ENCODE measurements at regions not wholly inside any gene's neighbourhood (a gene's known extent, or its start where the extent isn't known, plus 50 kb on each side); places are given as distances from the start of the nearest gene placed in this dataset.

DNA sequence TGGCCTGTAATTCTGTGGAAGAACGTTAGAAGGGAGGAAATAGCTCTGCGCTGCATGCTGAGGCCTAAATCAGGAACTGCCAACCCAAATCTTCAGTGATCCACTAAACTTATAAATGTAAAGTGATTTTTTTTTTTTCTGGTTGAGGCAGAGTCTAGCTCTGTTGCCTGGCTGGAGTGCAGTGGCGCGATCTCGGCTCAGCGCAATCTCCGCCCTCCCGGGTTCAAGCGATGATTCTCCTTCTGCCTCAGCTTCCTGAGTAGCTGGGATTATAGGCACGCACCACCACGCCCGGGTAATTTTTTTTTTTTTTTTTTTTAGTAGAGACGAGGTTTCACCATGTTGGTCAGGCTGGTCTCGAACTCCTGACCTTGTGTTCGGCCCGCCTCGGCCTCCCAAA is 717.4 kb upstream of the FAM174A start:
- Histone ChIP-seq H3K9ac (ENCODE audit: low read length) (no peak overlapping the region), H3K27me3 (replicated peaks; ENCODE audit: insufficient read depth, low read length) (no peaks in the 10 kb centered on the region), H3K9me3 (replicated peaks; ENCODE audit: insufficient read depth, low read length) (no peaks in the 10 kb centered on the region), H3K4me2 (ENCODE audit: low read depth, low read length) (no peak overlapping the region), H3K4me3 (ENCODE audit: low read length) (no peak overlapping the region), H4K20me1 (ENCODE audit: insufficient read depth, low read length) (no peaks in the 10 kb centered on the region), H2AFZ (ENCODE audit: low read length) (no peak overlapping the region), H3K9me2 (replicated peaks; ENCODE audit: insufficient read depth, low read length) (no peaks in the 10 kb centered on the region), H3K27ac (ENCODE audit: low read length) (no peak overlapping the region), H3F3A (ENCODE audit: insufficient read depth, low read length) (no peaks in the 10 kb centered on the region), H3K79me2 (ENCODE audit: low read length) (no peaks in the 10 kb centered on the region), H3K4me1 (ENCODE audit: low read length) (no peaks in the 10 kb centered on the region), H3K36me3 (replicated peaks; ENCODE audit: insufficient read depth, low read length) (no peaks in the 10 kb centered on the region)
- DNase-seq, result no peak
- TF ChIP-seq, protein P1, sequence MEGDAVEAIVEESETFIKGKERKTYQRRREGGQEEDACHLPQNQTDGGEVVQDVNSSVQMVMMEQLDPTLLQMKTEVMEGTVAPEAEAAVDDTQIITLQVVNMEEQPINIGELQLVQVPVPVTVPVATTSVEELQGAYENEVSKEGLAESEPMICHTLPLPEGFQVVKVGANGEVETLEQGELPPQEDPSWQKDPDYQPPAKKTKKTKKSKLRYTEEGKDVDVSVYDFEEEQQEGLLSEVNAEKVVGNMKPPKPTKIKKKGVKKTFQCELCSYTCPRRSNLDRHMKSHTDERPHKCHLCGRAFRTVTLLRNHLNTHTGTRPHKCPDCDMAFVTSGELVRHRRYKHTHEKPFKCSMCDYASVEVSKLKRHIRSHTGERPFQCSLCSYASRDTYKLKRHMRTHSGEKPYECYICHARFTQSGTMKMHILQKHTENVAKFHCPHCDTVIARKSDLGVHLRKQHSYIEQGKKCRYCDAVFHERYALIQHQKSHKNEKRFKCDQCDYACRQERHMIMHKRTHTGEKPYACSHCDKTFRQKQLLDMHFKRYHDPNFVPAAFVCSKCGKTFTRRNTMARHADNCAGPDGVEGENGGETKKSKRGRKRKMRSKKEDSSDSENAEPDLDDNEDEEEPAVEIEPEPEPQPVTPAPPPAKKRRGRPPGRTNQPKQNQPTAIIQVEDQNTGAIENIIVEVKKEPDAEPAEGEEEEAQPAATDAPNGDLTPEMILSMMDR (IDR thresholded peaks at IDR 0.05; ENCODE audit: low read length), result no peak
- TF ChIP-seq EZH2 (optimal IDR thresholded peaks at IDR 0.05; ENCODE audit: low read depth, low read length) (no peak), EZH2phosphoT487 (IDR thresholded peaks at IDR 0.05; ENCODE audit: low read length) (no peak)

DNA sequence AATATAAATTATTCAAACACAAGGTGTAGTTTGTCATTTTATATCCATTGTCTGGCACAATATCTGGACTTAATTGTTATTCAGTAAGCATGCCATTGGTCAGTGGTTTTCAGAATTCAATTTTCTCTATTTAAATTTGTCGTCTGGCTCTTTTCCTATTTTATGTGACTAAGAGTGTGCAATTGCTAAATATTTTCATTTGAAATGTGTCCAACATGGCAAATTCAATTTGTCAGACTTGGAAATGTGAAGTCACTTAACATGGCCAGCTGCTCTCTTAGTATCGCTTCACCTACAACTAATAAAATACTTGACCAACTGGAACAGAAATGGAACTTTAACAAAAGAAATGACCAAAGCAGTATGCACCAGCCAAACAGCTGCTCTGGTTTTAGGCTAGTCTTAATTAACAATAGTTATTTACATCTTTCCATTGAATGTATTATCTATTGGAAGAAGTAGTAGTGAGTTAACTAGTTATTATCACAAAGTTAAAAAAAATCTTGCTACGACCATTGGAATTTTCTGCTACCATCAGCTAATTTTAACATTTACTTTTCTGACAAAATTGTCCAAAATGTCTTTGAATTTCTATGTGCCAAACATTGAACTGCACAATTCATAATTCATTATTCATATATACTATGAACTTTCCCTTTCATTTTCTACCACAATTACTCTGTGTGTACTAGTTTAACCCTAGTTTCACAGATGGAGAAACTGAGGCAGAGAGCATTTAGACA is 720.7 kb upstream of the FAM174A start:
- no peaks in the 10 kb centered on the region for H3K79me2 ChIP-seq (ENCODE audit: low read length)
- no peak for DNase-seq
- H3K27me3 ChIP-seq (replicated peaks; ENCODE audit: insufficient read depth, low read length), result no peaks in the 10 kb centered on the region
- no peaks in the 10 kb centered on the region for H3K36me3 ChIP-seq (replicated peaks; ENCODE audit: insufficient read depth, low read length)
- no peak overlapping the region for H3K27ac ChIP-seq (ENCODE audit: low read length)
- TF ChIP-seq EZH2 (optimal IDR thresholded peaks at IDR 0.05; ENCODE audit: low read depth, low read length) (no peak), EZH2phosphoT487 (IDR thresholded peaks at IDR 0.05; ENCODE audit: low read length) (no peak)
- TF ChIP-seq, protein P1 (IDR thresholded peaks at IDR 0.05; ENCODE audit: low read length), result no peak
- no peaks in the 10 kb centered on the region for H3K9me2 ChIP-seq (replicated peaks; ENCODE audit: insufficient read depth, low read length)
- H3K9ac ChIP-seq (ENCODE audit: low read length), result no peak overlapping the region
- H3F3A ChIP-seq (ENCODE audit: insufficient read depth, low read length), result no peaks in the 10 kb centered on the region
- no peak overlapping the region for H3K4me2 ChIP-seq (ENCODE audit: low read depth, low read length)
- H2AFZ ChIP-seq (ENCODE audit: low read length), result no peak overlapping the region
- H3K4me1 ChIP-seq (ENCODE audit: low read length), result no peaks in the 10 kb centered on the region
- no peaks in the 10 kb centered on the region for H3K9me3 ChIP-seq (replicated peaks; ENCODE audit: insufficient read depth, low read length)
- H4K20me1 ChIP-seq (ENCODE audit: insufficient read depth, low read length), result no peaks in the 10 kb centered on the region
- no peak overlapping the region for H3K4me3 ChIP-seq (ENCODE audit: low read length)

DNA sequence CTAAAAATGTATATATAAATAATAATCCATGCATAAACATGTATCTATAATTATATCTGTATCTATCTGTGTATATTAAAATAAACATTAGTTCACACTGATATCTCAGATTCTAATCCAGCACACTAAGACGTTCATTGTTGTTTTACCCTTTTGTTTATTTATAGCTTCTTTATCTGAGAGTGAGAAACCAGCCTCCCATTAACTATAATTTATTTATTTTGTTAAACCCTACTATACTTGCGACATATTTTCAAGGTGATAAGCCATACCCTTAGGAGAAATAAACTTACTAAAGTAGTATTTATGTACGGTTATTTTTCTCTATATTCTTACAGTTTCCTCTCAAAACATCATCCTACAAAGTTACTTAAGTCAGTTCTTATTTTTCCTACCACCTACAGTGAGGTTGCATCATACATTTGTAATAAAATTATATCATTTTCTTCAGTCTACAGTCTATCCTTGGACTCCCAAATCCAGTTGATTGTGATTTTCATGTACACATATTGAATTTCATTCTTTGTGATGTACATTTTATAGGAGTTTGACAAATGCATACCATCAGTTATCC is 726.4 kb upstream of the FAM174A start:
- Histone ChIP-seq H3K27ac (ENCODE audit: low read length) (no peak overlapping the region), H3K9ac (ENCODE audit: low read length) (no peak overlapping the region)

More for the DNA sequence above, 726.4 kb upstream of the FAM174A start:
- H3K4me2 ChIP-seq (ENCODE audit: low read depth, low read length), result no peak overlapping the region
- H3K36me3 ChIP-seq (replicated peaks; ENCODE audit: insufficient read depth, low read length), result no peaks in the 10 kb centered on the region
- TF ChIP-seq EZH2phosphoT487 (IDR thresholded peaks at IDR 0.05; ENCODE audit: low read length) (no peak), EZH2 (optimal IDR thresholded peaks at IDR 0.05; ENCODE audit: low read depth, low read length) (no peak)
- TF ChIP-seq, protein P1 (IDR thresholded peaks at IDR 0.05; ENCODE audit: low read length), result no peak
- no peaks in the 10 kb centered on the region for H3F3A ChIP-seq (ENCODE audit: insufficient read depth, low read length)
- no peak overlapping the region for H3K4me3 ChIP-seq (ENCODE audit: low read length)
- H3K9me2 ChIP-seq (replicated peaks; ENCODE audit: insufficient read depth, low read length), result no peaks in the 10 kb centered on the region
- DNase-seq, result no peak
- no peaks in the 10 kb centered on the region for H3K79me2 ChIP-seq (ENCODE audit: low read length)
- H3K27me3 ChIP-seq (replicated peaks; ENCODE audit: insufficient read depth, low read length), result no peaks in the 10 kb centered on the region
- H3K4me1 ChIP-seq (ENCODE audit: low read length), result no peaks in the 10 kb centered on the region
- no peaks in the 10 kb centered on the region for H3K9me3 ChIP-seq (replicated peaks; ENCODE audit: insufficient read depth, low read length)
- no peaks in the 10 kb centered on the region for H4K20me1 ChIP-seq (ENCODE audit: insufficient read depth, low read length)
- H2AFZ ChIP-seq (ENCODE audit: low read length), result no peak overlapping the region

Data from MM.1S (cell line).